ENCODE measurements at regions not wholly inside any gene's neighbourhood (a gene's known extent, or its start where the extent isn't known, plus 50 kb on each side); places are given as distances from the start of the nearest gene placed in this dataset.
"Not testable (repeated sequence)": the region's sequence is repeated elsewhere in the genome, so short reads cannot be mapped to it uniquely, and the experiment has no call there.

DNA sequence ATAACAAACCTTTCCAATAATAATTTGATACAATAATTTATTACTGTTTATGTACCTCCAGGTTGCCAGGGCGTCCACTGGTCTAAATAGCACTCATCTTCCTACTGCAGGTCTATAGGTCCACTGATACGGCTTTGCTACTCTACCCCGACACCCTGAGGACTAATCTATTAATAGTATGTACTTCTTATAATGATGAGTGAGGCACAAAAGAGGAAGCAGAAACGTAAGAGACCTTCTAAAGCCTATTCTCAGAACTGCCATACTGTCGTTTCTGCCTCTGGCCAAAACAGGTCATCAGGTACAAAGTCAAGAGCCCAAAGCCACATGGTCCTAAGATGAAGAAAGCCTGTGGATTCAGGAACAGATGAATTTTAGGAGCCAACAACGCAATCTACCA lies 163.2 kb upstream of the GRM7 start:
- no peaks in the 10 kb centered on the region for H3K36me3 ChIP-seq
- no peak for DNase-seq
- WGBS, 5 donors, result 66 to 73% (median 71%) methylated on average over 6 of the region's 6 CpGs
- H3K27ac ChIP-seq, result no peak overlapping the region
- H3K9me3 ChIP-seq, result peaks cover 0 to 17% (median 4%) of the 10 kb centered on the region in 8 donors
- intact Hi-C loops (cut with DNase I; ENCODE audit: low total_unique reads), result no loop called here
- no peaks in the 10 kb centered on the region for H3K27me3 ChIP-seq (replicated peaks in 1 of 7)
- TF ChIP-seq POLR2A (IDR thresholded peaks at IDR 0.05), result no peak
- no peak for TF ChIP-seq POLR2AphosphoS5 (IDR thresholded peaks at IDR 0.05)
- TF ChIP-seq, protein P1, sequence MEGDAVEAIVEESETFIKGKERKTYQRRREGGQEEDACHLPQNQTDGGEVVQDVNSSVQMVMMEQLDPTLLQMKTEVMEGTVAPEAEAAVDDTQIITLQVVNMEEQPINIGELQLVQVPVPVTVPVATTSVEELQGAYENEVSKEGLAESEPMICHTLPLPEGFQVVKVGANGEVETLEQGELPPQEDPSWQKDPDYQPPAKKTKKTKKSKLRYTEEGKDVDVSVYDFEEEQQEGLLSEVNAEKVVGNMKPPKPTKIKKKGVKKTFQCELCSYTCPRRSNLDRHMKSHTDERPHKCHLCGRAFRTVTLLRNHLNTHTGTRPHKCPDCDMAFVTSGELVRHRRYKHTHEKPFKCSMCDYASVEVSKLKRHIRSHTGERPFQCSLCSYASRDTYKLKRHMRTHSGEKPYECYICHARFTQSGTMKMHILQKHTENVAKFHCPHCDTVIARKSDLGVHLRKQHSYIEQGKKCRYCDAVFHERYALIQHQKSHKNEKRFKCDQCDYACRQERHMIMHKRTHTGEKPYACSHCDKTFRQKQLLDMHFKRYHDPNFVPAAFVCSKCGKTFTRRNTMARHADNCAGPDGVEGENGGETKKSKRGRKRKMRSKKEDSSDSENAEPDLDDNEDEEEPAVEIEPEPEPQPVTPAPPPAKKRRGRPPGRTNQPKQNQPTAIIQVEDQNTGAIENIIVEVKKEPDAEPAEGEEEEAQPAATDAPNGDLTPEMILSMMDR (IDR thresholded peaks at IDR 0.05 in 8 of 11, conservative IDR thresholded peaks at IDR 0.05 in 3 of 11), result no peak
- H3K4me1 ChIP-seq, result no peaks in the 10 kb centered on the region
- no peak overlapping the region for H3K4me3 ChIP-seq

- H3K4me3 ChIP-seq; H3K27me3 ChIP-seq (replicated peaks in 1 of 7); intact Hi-C loops (cut with DNase I; ENCODE audit: low total_unique reads); H3K27ac ChIP-seq; H3K36me3 ChIP-seq; H3K4me1 ChIP-seq; DNase-seq: not testable (repeated sequence)
- WGBS, 5 donors, result 60 to 68% (median 61%) methylated on average over 5 of the region's 5 CpGs
- peaks cover 0 to 12% (median 4%) of the 10 kb centered on the region in 8 donors for H3K9me3 ChIP-seq
Observed at GRCh38 chr3:6704817-6705216, 156.1 kb upstream of the GRM7 start.

DNA sequence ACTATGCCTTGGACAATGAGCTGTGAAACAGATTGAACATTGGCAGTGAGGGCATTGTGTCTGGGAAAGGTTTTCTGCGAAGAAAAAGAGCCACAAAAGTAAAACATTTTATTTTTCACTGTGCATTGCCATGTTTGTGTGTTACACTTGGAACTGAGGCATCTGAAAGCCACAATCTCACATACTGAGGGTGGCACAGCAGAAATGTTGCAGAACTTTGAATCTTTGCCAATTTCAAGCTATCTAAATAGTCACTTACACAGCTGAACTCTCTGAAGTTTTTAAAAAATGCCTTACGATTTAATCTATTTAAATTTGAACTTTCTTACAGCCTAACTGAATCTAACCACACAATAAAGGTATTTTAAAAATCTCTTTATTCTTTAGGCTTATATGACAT lies 154.1 kb upstream of the GRM7 start:
- no peak overlapping the region for H3K4me3 ChIP-seq
- TF ChIP-seq, protein P1 (IDR thresholded peaks at IDR 0.05 in 8 of 11, conservative IDR thresholded peaks at IDR 0.05 in 3 of 11), result no peak
- no peaks in the 10 kb centered on the region for H3K27me3 ChIP-seq (replicated peaks in 1 of 7)
- no peak overlapping the region for H3K27ac ChIP-seq
- intact Hi-C loops (cut with DNase I; ENCODE audit: low total_unique reads), result no loop called here
- H3K4me1 ChIP-seq, result no peaks in the 10 kb centered on the region
- no peaks in the 10 kb centered on the region for H3K36me3 ChIP-seq
- no peak for DNase-seq
- WGBS, 5 donors, result 15 to 51% (median 30%) methylated on average over 2 of the region's 2 CpGs
- H3K9me3 ChIP-seq, result no peaks in the 10 kb centered on the region

DNA sequence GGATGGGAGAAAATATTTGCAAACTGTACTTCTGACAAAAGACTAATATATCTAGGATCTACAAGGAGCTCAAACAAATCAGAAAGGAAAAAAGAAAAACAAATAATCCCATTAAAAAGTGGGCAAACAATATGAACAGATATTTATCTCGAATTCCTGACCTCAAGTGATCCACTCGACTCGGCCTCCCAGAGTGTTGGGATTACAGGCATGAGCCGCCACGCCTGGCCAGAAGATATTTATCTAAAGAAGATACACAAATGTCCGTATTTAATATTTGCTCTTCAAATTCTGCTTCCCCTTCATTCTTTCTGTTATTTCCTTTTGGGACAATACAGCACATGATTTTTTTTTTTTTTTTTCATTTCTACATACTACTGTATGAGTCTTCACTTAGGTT lies 151.7 kb upstream of the GRM7 start:
- no peak overlapping the region for H3K4me3 ChIP-seq
- intact Hi-C loops (cut with DNase I; ENCODE audit: low total_unique reads), result no loop called here
- TF ChIP-seq POLR2AphosphoS5 (IDR thresholded peaks at IDR 0.05) (no peak), POLR2A (IDR thresholded peaks at IDR 0.05) (no peak)
- TF ChIP-seq, protein P1 (IDR thresholded peaks at IDR 0.05 in 8 of 11, conservative IDR thresholded peaks at IDR 0.05 in 3 of 11), result no peak
- no peaks in the 10 kb centered on the region for H3K27me3 ChIP-seq (replicated peaks in 1 of 7)
- H3K9me3 ChIP-seq, result no peaks in the 10 kb centered on the region
- DNase-seq, result no peak
- H3K27ac ChIP-seq, result no peak overlapping the region
- H3K4me1 ChIP-seq, result no peaks in the 10 kb centered on the region
- 81 to 87% (median 84%) methylated on average over 6 of the region's 6 CpGs for WGBS, 5 donors
- H3K36me3 ChIP-seq, result no peaks in the 10 kb centered on the region

GRCh38 chr3:6714962-6715361 lies 146.0 kb upstream of the GRM7 start:
- DNase-seq, result no peak
- intact Hi-C loops (cut with DNase I; ENCODE audit: low total_unique reads), result no loop called here

More at GRCh38 chr3:6714962-6715361, 146.0 kb upstream of the GRM7 start:
- Histone ChIP-seq H3K27me3 (replicated peaks in 1 of 7) (no peaks in the 10 kb centered on the region), H3K9me3 (peaks cover 0 to 3% (median 0%) of the 10 kb centered on the region in 8 donors), H3K4me3 (no peak overlapping the region), H3K27ac (no peak overlapping the region), H3K4me1 (no peaks in the 10 kb centered on the region), H3K36me3 (no peaks in the 10 kb centered on the region)
- no peak for TF ChIP-seq POLR2A (IDR thresholded peaks at IDR 0.05)
- TF ChIP-seq, protein P1 (IDR thresholded peaks at IDR 0.05 in 8 of 11, conservative IDR thresholded peaks at IDR 0.05 in 3 of 11), result no peak
- TF ChIP-seq POLR2AphosphoS5 (IDR thresholded peaks at IDR 0.05), result no peak
- 85 to 94% (median 90%) methylated on average over 3 of the region's 3 CpGs for WGBS, 5 donors

Measured in spleen (tissue), 11 donors.